Smooth muscle cell (in vitro differentiated cells): ENCODE measurements at regions not wholly inside any gene's neighbourhood (a gene's known extent, or its start where the extent isn't known, plus 50 kb on each side); places are given as distances from the start of the nearest gene placed in this dataset.

ENCODE experiments used
- DNase-seq: peaks from one replicate; lab custom pipeline; 2025; ENCODE audit not compliant: unreplicated experiment; lab: John Stamatoyannopoulos, UW
- H2AFZ ChIP-seq: fragments of 200-600 bp; sonication (generic); 2 replicates; pipeline ENCODE4 v1.6.0; 2016; ENCODE audit warnings: antibody characterized with exemption, low read depth, mild to moderate bottlenecking
- H3F3A ChIP-seq: fragments of 200-600 bp; sonication (generic); 2 replicates; pipeline ENCODE4 v1.6.0; 2017; ENCODE audit warnings: antibody characterized with exemption, low read depth
- H3K27ac ChIP-seq: fragments of 200-600 bp; sonication (generic); 2 replicates; pipeline ENCODE4 v1.5.1; 2016; ENCODE audit warnings: low read depth, mild to moderate bottlenecking
- H3K27me3 ChIP-seq: fragments of 200-600 bp; sonication (generic); 2 replicates; pipeline ENCODE4 v1.6.1; 2016; ENCODE audit warnings: low read depth, mild to moderate bottlenecking
- H3K36me3 ChIP-seq: fragments of 200-600 bp; sonication (generic); 2 replicates; pipeline ENCODE4 v1.5.1; 2016; ENCODE audit warnings: low read depth
- H3K4me1 ChIP-seq: fragments of 200-600 bp; sonication (generic); 2 replicates; pipeline ENCODE4 v1.5.1; 2016; ENCODE audit warnings: low read depth
- H3K4me2 ChIP-seq: fragments of 200-600 bp; sonication (generic); 2 replicates; pipeline ENCODE4 v1.6.0; 2016; ENCODE audit warnings: mild to moderate bottlenecking
- H3K4me3 ChIP-seq: fragments of 200-600 bp; sonication (generic); 2 replicates; pipeline ENCODE4 v1.5.1; 2016; ENCODE audit warnings: mild to moderate bottlenecking
- H3K79me2 ChIP-seq: fragments of 200-600 bp; sonication (generic); 2 replicates; pipeline ENCODE4 v1.6.0; 2016; ENCODE audit warnings: low read depth, mild to moderate bottlenecking
- H3K9ac ChIP-seq: fragments of 200-600 bp; sonication (generic); 2 replicates; pipeline ENCODE4 v1.6.0; 2016; ENCODE audit warnings: low read depth
- H3K9me3 ChIP-seq: fragments of 200-600 bp; sonication (generic); replicated peaks from 2 replicates; pipeline ENCODE4 v1.5.1; 2016; ENCODE audit warnings: low read depth
- H4K20me1 ChIP-seq: fragments of 200-600 bp; sonication (generic); 2 replicates; pipeline ENCODE4 v1.6.0; 2016; ENCODE audit warnings: low read depth
- CTCF ChIP-seq: fragments of 200-600 bp; sonication (generic); IDR thresholded peaks from 2 replicates; pipeline ENCODE4 v1.5.1; 2017; ENCODE audit warnings: borderline replicate concordance, mild to moderate bottlenecking, antibody characterized with exemption; ENCODE audit not compliant: insufficient read depth, poor library complexity, severe bottlenecking
- WGBS: methylation state at CpG from one replicate; pipeline ENCODE4 v1.1.7; 2016; ENCODE audit warnings: low lambda C conversion rate; 5-methylcytosine and 5-hydroxymethylcytosine counted together

DNA sequence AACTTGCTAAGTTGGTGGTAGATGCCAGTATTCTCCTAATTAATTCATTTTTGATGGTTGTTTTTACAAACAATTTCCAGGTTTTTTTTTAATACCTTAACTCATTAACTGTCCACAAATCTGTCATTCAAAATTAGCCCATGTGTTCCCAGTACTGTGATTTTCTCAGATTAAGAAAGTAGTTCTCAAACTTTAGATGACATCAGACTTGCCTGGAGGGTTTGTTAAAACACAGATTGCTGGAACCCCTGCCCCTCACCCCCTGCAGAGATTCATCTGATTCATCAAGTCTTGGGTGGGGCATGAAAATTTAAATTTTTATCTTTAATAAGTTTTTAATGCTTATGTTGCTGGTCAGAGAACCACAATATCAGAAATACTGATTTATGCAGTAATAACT lies 130.5 kb downstream of the BACH1 start:
- Histone ChIP-seq H4K20me1 (no peaks in the 10 kb centered on the region), H3K27me3 (no peaks in the 10 kb centered on the region), H3K9me3 (no peaks in the 10 kb centered on the region), H3K79me2 (no peaks in the 10 kb centered on the region), H3K4me2 (no peak overlapping the region), H3F3A (no peaks in the 10 kb centered on the region), H2AFZ (no peak overlapping the region), H3K4me3 (no peak overlapping the region), H3K4me1 (peaks cover 23% of the 10 kb centered on the region), H3K27ac (no peak overlapping the region), H3K36me3 (no peaks in the 10 kb centered on the region), H3K9ac (no peak overlapping the region)
- no peak for DNase-seq
- TF ChIP-seq CTCF, result no peak

DNA sequence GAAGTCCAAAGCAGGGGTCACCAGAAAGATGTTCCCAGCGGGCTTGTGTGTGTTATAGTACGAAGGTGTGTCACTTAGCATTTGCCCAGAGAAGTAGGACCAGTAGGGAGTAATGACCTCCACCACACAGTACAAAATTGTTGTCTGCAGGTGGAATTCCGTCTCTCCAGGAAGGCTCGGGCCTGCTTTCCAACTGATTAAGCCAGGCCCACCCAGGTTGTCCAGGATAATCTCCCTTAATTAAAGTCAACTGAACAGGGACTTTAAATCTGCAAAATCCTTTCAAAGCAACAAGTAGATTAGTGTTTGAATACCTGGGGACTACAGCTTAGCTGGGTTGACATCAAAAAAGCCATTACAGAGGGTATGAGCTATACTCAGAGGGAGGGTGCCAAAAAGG lies 131.3 kb downstream of the BACH1 start:
- no peak overlapping the region for H3K9ac ChIP-seq
- H3K9me3 ChIP-seq, result no peaks in the 10 kb centered on the region
- H4K20me1 ChIP-seq, result no peaks in the 10 kb centered on the region
- DNase-seq, result no peak
- H3K4me2 ChIP-seq, result no peak overlapping the region
- H3K4me3 ChIP-seq, result no peak overlapping the region
- H3K4me1 ChIP-seq, result peaks cover 24% of the 10 kb centered on the region
- H3K27me3 ChIP-seq, result no peaks in the 10 kb centered on the region
- no peak for TF ChIP-seq CTCF
- no peak overlapping the region for H2AFZ ChIP-seq
- H3K27ac ChIP-seq, result no peak overlapping the region
- 91% methylated on average over 4 of the region's 4 CpGs for WGBS
- H3K36me3 ChIP-seq, result no peaks in the 10 kb centered on the region
- H3F3A ChIP-seq, result no peaks in the 10 kb centered on the region
- H3K79me2 ChIP-seq, result no peaks in the 10 kb centered on the region

- Histone ChIP-seq H3K4me1 (peaks cover 24% of the 10 kb centered on the region), H3K9me3 (no peaks in the 10 kb centered on the region), H3K36me3 (no peaks in the 10 kb centered on the region), H3K4me2 (no peak overlapping the region), H3F3A (no peaks in the 10 kb centered on the region), H3K4me3 (no peak overlapping the region), H3K9ac (no peak overlapping the region), H3K27ac (no peak overlapping the region), H3K27me3 (no peaks in the 10 kb centered on the region), H4K20me1 (no peaks in the 10 kb centered on the region), H3K79me2 (no peaks in the 10 kb centered on the region), H2AFZ (no peak overlapping the region)
- no peak for TF ChIP-seq CTCF
- WGBS, result 91% methylated on average over 7 of the region's 7 CpGs
- no peak for DNase-seq
Measured at GRCh38 chr21:29430576-29430975, 131.9 kb downstream of the BACH1 start.

DNA sequence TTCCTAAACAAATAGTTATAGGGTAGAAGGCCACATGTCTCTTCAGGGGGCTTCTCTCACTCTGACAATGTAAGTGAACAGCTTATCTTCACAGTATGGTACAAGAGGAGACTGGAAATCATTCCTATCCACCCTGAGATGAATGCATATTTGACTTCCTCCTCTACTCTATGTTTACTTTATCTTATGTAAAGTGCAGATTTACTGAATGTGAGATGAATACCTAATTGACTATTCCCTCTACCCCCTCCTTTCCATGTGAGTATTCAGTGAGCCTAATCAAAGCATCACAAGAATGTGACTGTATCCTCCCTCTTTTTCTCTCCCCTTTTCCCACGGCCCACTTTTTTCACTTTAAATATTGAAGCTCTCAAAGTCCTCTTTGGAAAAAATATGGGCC lies 132.5 kb downstream of the BACH1 start:
- Histone ChIP-seq H3K9me3 (no peaks in the 10 kb centered on the region), H3K9ac (no peak overlapping the region), H3K79me2 (no peaks in the 10 kb centered on the region), H3K4me2 (no peak overlapping the region), H3K4me1 (peaks cover 24% of the 10 kb centered on the region), H3F3A (no peaks in the 10 kb centered on the region), H3K27me3 (no peaks in the 10 kb centered on the region), H2AFZ (no peak overlapping the region), H4K20me1 (no peaks in the 10 kb centered on the region), H3K4me3 (no peak overlapping the region), H3K36me3 (no peaks in the 10 kb centered on the region), H3K27ac (no peak overlapping the region)
- no peak for DNase-seq
- WGBS, result 74% methylated on average over 1 of the region's 1 CpG
- TF ChIP-seq CTCF, result no peak
